WI38 (cell line): ENCODE measurements at regions not wholly inside any gene's neighbourhood (a gene's known extent, or its start where the extent isn't known, plus 50 kb on each side); places are given as distances from the start of the nearest gene placed in this dataset.

ENCODE experiments used
- H3K4me3 ChIP-seq: 2 replicates; pipeline ENCODE4 v1.5.1; 2011; ENCODE audit warnings: low read depth, mild to moderate bottlenecking, control low read depth, low read length
- TF ChIP-seq, protein P1 (sequence below): IDR thresholded peaks from 2 replicates; pipeline ENCODE4 v1.5.1; 2012; ENCODE audit warnings: low read depth, mild to moderate bottlenecking, control low read depth, low read length

GRCh38 chr3:137958636-137959035 is 51.3 kb upstream of the CLDN18 start:
- TF ChIP-seq, protein P1, sequence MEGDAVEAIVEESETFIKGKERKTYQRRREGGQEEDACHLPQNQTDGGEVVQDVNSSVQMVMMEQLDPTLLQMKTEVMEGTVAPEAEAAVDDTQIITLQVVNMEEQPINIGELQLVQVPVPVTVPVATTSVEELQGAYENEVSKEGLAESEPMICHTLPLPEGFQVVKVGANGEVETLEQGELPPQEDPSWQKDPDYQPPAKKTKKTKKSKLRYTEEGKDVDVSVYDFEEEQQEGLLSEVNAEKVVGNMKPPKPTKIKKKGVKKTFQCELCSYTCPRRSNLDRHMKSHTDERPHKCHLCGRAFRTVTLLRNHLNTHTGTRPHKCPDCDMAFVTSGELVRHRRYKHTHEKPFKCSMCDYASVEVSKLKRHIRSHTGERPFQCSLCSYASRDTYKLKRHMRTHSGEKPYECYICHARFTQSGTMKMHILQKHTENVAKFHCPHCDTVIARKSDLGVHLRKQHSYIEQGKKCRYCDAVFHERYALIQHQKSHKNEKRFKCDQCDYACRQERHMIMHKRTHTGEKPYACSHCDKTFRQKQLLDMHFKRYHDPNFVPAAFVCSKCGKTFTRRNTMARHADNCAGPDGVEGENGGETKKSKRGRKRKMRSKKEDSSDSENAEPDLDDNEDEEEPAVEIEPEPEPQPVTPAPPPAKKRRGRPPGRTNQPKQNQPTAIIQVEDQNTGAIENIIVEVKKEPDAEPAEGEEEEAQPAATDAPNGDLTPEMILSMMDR = no peak
- no peak overlapping the region for H3K4me3 ChIP-seq
